ENCODE measurements at regions not wholly inside any gene's neighbourhood (a gene's known extent, or its start where the extent isn't known, plus 50 kb on each side); places are given as distances from the start of the nearest gene placed in this dataset.

DNA sequence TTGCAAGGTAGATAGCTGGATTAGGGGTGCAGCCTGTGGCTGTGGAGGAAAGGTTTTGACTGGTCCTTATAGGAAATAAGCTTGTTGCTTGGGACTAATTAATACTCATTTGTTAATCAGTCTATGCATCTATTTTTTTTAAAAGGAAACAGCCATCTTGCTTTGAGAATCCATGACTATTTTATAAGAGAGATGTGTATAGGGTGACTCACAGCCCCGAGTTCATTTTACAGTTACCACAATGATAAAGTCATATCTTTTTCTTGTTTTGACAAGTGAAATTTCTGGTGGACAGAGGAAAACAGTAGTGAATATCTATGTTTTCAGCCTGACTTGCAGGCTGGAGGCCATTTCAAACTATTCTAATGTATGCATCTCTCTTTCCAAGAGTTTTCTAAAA is 193.5 kb upstream of the CCDC68 start:
- Histone ChIP-seq H3K27ac (no peak overlapping the region), H3K4me1 (no peaks in the 10 kb centered on the region), H3K36me3 (no peaks in the 10 kb centered on the region), H3K4me3 (no peak overlapping the region), H3K9me3 (no peaks in the 10 kb centered on the region), H3K27me3 (no peaks in the 10 kb centered on the region)
- DNase-seq (ENCODE audit: low spot score in 2 of 2), result no peak
- no peak for TF ChIP-seq EP300 (IDR thresholded peaks at IDR 0.05)
- TF ChIP-seq, protein P1, sequence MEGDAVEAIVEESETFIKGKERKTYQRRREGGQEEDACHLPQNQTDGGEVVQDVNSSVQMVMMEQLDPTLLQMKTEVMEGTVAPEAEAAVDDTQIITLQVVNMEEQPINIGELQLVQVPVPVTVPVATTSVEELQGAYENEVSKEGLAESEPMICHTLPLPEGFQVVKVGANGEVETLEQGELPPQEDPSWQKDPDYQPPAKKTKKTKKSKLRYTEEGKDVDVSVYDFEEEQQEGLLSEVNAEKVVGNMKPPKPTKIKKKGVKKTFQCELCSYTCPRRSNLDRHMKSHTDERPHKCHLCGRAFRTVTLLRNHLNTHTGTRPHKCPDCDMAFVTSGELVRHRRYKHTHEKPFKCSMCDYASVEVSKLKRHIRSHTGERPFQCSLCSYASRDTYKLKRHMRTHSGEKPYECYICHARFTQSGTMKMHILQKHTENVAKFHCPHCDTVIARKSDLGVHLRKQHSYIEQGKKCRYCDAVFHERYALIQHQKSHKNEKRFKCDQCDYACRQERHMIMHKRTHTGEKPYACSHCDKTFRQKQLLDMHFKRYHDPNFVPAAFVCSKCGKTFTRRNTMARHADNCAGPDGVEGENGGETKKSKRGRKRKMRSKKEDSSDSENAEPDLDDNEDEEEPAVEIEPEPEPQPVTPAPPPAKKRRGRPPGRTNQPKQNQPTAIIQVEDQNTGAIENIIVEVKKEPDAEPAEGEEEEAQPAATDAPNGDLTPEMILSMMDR (IDR thresholded peaks at IDR 0.05), result no peak
- TF ChIP-seq POLR2A (IDR thresholded peaks at IDR 0.05), result no peak
- WGBS, 2 donors, result 69 to 76% methylated on average over 1 of the region's 1 CpG

DNA sequence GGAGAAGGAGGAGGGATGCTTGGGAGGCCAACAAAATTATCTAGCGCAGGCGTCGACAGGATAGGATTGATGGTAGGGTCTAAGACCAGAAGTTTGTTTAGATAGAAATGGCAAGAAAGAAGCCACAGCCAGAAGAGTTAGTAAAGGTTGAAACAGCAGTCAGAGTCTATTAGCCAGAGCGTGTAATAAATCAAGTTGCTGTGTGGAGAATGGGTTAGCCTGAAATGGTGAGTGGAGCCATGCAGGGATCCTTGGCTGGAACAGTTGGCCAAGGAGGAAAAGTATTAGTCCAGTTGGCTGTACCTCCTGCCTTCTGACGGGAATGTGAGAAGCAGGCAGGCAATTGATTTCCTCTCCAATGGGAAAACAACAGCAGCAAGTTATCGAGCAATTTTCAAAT is 190.7 kb upstream of the CCDC68 start:
- Histone ChIP-seq H3K9me3 (no peaks in the 10 kb centered on the region), H3K27me3 (no peaks in the 10 kb centered on the region), H3K27ac (no peak overlapping the region), H3K4me1 (no peaks in the 10 kb centered on the region), H3K36me3 (no peaks in the 10 kb centered on the region), H3K4me3 (no peak overlapping the region)
- peak in 1 of 2 donors; percentile 7 for DNase-seq (ENCODE audit: low spot score in 2 of 2)
- TF ChIP-seq POLR2A (IDR thresholded peaks at IDR 0.05) (no peak), EP300 (IDR thresholded peaks at IDR 0.05) (peak in 1 of 2 donors; percentile 21)
- 87 to 88% methylated on average over 6 of the region's 6 CpGs for WGBS, 2 donors

DNA sequence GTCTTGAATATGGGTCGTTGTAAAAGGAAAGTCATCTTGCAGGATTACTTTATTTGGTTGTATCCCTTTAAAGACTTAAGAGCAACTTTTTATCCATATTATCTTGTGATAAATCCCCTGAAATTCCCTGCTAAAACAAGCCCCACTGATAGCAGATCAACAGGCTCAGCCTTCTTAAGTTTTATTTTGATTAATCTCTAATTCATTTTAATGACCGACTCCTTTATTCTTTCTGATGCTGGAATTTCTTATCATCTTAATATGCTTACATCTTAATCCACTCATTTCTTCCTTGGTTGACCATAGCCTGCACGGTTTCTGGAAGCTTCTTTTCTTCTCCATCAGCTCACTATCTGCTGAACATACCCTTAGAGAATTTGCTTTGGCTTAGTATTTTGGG is 188.5 kb upstream of the CCDC68 start:
- WGBS, 2 donors, result 63 to 84% methylated on average over 3 of the region's 3 CpGs
- no peak for TF ChIP-seq EP300 (IDR thresholded peaks at IDR 0.05)
- Histone ChIP-seq H3K4me1 (no peaks in the 10 kb centered on the region), H3K36me3 (no peaks in the 10 kb centered on the region), H3K9me3 (no peaks in the 10 kb centered on the region), H3K27ac (no peak overlapping the region), H3K4me3 (no peak overlapping the region), H3K27me3 (no peaks in the 10 kb centered on the region)
- DNase-seq (ENCODE audit: low spot score in 2 of 2), result no peak

DNA sequence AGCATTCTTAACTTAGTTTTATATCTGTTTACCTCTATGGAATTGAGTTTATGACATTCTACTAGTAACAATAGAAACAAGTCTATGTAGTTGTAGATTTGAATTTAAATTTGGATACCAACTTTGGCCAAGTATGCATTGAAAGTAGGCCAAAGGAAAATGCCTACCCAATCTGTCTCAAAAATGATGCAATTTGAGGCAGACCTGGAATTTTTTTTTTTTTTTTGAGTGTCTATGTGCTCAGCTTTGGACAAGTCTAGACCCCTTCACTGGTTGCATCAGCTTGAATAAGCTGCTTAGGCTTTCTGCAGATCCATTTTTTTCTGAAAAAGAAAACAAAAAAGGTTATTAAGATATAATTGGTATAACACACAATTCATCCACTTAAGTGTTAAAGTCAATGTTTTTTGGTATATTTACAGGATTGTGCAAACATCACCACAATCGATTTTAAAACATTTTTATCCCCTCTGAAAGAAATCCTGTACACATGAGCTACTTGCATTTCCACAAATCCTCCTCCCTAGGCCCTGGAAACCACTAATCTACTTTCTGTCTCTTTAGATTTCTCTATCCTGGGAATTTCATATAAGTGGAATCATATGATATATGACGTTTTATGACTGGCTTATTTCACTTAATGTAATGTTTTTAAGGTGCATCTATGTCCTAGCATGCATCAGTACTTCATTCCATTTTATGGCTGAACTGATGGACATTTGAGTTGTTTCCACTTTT is 185.1 kb upstream of the CCDC68 start:
- H3K9me3 ChIP-seq, result no peaks in the 10 kb centered on the region
- WGBS, 2 donors, result 63 to 68% methylated on average over 2 of the region's 2 CpGs
- no peak overlapping the region for H3K27ac ChIP-seq
- no peaks in the 10 kb centered on the region for H3K4me1 ChIP-seq
- H3K27me3 ChIP-seq, result no peaks in the 10 kb centered on the region
- no peak for DNase-seq (ENCODE audit: low spot score in 2 of 2)
- TF ChIP-seq, protein P1 (IDR thresholded peaks at IDR 0.05), result no peak
- TF ChIP-seq POLR2A (IDR thresholded peaks at IDR 0.05) (no peak), EP300 (IDR thresholded peaks at IDR 0.05) (no peak)
- H3K4me3 ChIP-seq, result no peak overlapping the region
- H3K36me3 ChIP-seq, result no peaks in the 10 kb centered on the region

DNA sequence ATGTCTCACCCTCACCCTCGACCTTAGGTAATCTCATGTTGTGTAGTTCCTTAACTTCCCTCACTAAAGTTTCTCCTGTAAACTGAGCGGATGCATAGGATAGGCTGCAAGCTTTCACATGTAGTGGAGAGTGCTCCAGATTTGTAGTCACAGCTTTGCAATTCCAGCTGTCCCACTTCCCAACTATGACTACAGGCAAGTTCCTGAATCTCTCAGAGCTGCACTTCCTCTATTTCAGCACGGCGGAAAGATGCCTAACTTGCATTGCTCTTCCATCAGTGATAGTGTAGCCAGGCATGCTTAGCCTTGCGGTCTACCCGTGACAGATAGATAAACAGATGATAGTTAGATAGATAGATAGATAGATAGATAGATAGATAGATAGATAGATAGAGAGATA is 183.1 kb upstream of the CCDC68 start:
- H3K4me1 ChIP-seq, result no peaks in the 10 kb centered on the region
- H3K27me3 ChIP-seq, result no peaks in the 10 kb centered on the region
- no peaks in the 10 kb centered on the region for H3K9me3 ChIP-seq
- TF ChIP-seq, protein P1 (IDR thresholded peaks at IDR 0.05), result no peak
- TF ChIP-seq EP300 (IDR thresholded peaks at IDR 0.05) (no peak), POLR2A (IDR thresholded peaks at IDR 0.05) (no peak)
- no peak overlapping the region for H3K27ac ChIP-seq
- H3K36me3 ChIP-seq, result no peaks in the 10 kb centered on the region
- 87 to 90% methylated on average over 6 of the region's 6 CpGs for WGBS, 2 donors
- DNase-seq (ENCODE audit: low spot score in 2 of 2), result no peak
- H3K4me3 ChIP-seq, result no peak overlapping the region

DNA sequence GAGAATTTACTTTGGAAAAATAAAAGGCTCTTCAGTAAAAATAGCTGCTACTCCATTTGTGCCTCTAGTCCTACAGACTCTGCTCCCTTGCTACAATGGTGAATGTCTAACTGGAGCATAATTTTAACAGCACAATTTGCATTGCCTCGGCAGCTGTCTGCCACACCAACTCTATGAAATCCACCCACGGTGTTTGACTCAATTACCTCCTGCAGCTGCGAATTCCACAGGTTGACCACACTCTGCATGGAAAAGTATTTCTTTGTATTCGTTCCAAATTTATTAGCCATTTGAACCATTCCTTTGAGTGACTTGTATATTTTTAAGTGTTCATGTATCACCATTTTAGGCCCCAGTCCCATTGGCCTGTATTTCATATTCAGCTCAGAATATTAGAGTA is 182.1 kb upstream of the CCDC68 start:
- Histone ChIP-seq H3K36me3 (no peaks in the 10 kb centered on the region), H3K4me1 (no peaks in the 10 kb centered on the region), H3K9me3 (no peaks in the 10 kb centered on the region), H3K27me3 (no peaks in the 10 kb centered on the region), H3K4me3 (no peak overlapping the region), H3K27ac (no peak overlapping the region)
- TF ChIP-seq, protein P1 (IDR thresholded peaks at IDR 0.05), result no peak
- no peak for DNase-seq (ENCODE audit: low spot score in 2 of 2)
- WGBS, 2 donors, result 66 to 75% methylated on average over 4 of the region's 4 CpGs
